Kidney (tissue), 13 donors: ENCODE measurements at regions not wholly inside any gene's neighbourhood (a gene's known extent, or its start where the extent isn't known, plus 50 kb on each side); places are given as distances from the start of the nearest gene placed in this dataset.

Experiments used
- DNase-seq, 5 donors: peaks; one replicate each; pipeline ENCODE4 v3.0.0-alpha.2; 2013 to 2020
- FAIRE-seq: peaks from 2 replicates; lab custom pipeline; 2012; peaks lifted over from hg19 to GRCh38; lab: Jason Lieb, UNC
- H3K27ac ChIP-seq, 2 donors: one replicate each; pipeline ENCODE4 v1.7.0; 2013; ENCODE audit warnings: low read depth in 2 of 2, low read length in 2 of 2, inconsistent platforms in 1 of 2
- H3K27me3 ChIP-seq: one replicate; pipeline ENCODE4 v1.7.1; 2013; ENCODE audit warnings: low read length, inconsistent platforms; ENCODE audit not compliant: control insufficient read depth, insufficient read depth
- H3K36me3 ChIP-seq, 3 donors: one replicate each; pipeline versions ENCODE4 v1.7.0 to v1.7.1; 2013; ENCODE audit warnings: low read length in 3 of 3, control low read depth in 1 of 3, inconsistent platforms in 1 of 3; ENCODE audit not compliant: insufficient read depth in 3 of 3, control insufficient read depth in 2 of 3
- H3K4me1 ChIP-seq, 3 donors: one replicate each; pipeline versions ENCODE4 v1.7.0 to v1.7.1; 2013; ENCODE audit warnings: low read length in 3 of 3, inconsistent platforms in 1 of 3, low read depth in 1 of 3; ENCODE audit not compliant: control insufficient read depth in 2 of 3, insufficient read depth in 2 of 3
- H3K4me3 ChIP-seq, 3 donors: one replicate each; pipeline versions ENCODE4 v1.7.0 to v1.8.1; 2013; ENCODE audit warnings: low read length in 3 of 3, control low read depth in 1 of 3, inconsistent platforms in 1 of 3
- H3K9ac ChIP-seq, 3 donors: one replicate each; pipeline versions ENCODE4 v1.7.0 to v1.7.1; 2013; ENCODE audit warnings: low read length in 3 of 3, control low read depth in 1 of 3, inconsistent platforms in 1 of 3
- H3K9me3 ChIP-seq, 3 donors: one replicate each; pipeline versions ENCODE4 v1.7.0 to v1.7.1; 2013; ENCODE audit warnings: low read length in 3 of 3, control low read depth in 1 of 3, inconsistent platforms in 1 of 3; ENCODE audit not compliant: control insufficient read depth in 2 of 3, insufficient read depth in 1 of 3
- intact Hi-C: fragments of 100-400 bp; cut with DNase I; formaldehyde crosslinking; loops from one replicate; pipeline ENCODE4 v1.11.1; 2022
- TF ChIP-seq, protein P1 (sequence below): IDR thresholded peaks from 3 replicates; pipeline ENCODE4 v1.5.1; 2012; ENCODE audit warnings: mild to moderate bottlenecking, moderate library complexity, borderline replicate concordance; ENCODE audit not compliant: insufficient read depth; ENCODE audit errors: extremely low read depth
- donor health status: control.
- donor health status: control.
- donor health status: control.
- donor health status: control.
- donor health status: control.
- donor health status: DM: yes; HTN: yes; CAD: no.
- donor health status: Normal renal cell carcinoma (clear cell type).

DNA sequence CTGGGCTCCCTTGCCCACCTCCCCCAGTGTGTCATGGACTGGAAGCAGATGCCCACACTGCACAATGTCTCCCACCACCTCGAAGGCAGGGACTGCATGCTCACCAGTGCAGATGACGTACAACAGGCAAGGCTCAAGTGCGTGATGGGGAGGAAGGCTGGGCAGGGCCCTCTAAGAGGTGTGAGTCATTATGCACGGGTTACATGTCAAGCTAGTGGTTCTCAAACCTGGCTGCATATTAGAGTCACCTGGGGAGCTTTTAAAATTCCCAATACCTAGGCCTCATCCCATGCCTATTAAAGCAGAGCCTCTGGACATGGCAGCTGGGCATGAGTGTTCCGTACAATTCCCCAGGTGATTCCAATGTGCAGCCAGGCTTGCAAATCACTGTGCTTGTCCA is 137.9 kb upstream of the NGF start:
- H3K9ac ChIP-seq = no peak overlapping the region

DNA sequence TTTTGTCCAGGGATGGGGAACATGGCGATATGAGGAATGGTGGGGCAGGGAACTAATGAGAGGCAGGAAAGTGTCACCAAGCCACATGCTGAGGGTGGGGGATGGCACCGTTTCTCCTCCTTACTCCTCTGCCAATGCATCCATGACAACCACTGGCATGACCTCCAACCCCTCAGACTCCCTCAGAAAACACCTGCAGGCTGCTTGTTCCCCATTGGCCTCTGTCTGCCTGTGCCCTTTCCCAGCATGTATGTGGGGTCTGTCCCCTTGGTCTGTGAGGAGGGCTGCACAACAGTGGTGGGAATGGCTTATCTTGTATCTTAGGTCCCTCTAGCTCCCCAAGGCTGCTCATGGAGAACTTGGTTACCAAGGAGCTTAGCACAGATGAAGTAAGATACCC is 137.2 kb upstream of the NGF start:
- intact Hi-C loops = no loop called here
- Histone ChIP-seq H3K27ac (no peak overlapping the region), H3K4me3 (no peak overlapping the region), H3K4me1 (peaks cover 0 to 1% (median 0%) of the 10 kb centered on the region in 3 donors), H3K36me3 (no peaks in the 10 kb centered on the region), H3K9me3 (no peaks in the 10 kb centered on the region), H3K9ac (no peak overlapping the region), H3K27me3 (no peaks in the 10 kb centered on the region)
- no peak for FAIRE-seq
- TF ChIP-seq, protein P1, sequence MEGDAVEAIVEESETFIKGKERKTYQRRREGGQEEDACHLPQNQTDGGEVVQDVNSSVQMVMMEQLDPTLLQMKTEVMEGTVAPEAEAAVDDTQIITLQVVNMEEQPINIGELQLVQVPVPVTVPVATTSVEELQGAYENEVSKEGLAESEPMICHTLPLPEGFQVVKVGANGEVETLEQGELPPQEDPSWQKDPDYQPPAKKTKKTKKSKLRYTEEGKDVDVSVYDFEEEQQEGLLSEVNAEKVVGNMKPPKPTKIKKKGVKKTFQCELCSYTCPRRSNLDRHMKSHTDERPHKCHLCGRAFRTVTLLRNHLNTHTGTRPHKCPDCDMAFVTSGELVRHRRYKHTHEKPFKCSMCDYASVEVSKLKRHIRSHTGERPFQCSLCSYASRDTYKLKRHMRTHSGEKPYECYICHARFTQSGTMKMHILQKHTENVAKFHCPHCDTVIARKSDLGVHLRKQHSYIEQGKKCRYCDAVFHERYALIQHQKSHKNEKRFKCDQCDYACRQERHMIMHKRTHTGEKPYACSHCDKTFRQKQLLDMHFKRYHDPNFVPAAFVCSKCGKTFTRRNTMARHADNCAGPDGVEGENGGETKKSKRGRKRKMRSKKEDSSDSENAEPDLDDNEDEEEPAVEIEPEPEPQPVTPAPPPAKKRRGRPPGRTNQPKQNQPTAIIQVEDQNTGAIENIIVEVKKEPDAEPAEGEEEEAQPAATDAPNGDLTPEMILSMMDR = no peak
- peak in 1 of 5 donors; percentile 3 for DNase-seq

More for the DNA sequence above, 137.9 kb upstream of the NGF start:
- DNase-seq (peak in 1 of 5 donors; percentile 8), FAIRE-seq (no peak)
- Histone ChIP-seq H3K27ac (no peak overlapping the region), H3K27me3 (no peaks in the 10 kb centered on the region), H3K36me3 (no peaks in the 10 kb centered on the region), H3K4me3 (no peak overlapping the region), H3K4me1 (no peaks in the 10 kb centered on the region), H3K9me3 (no peaks in the 10 kb centered on the region)
- TF ChIP-seq, protein P1 = no peak
- intact Hi-C loops = no loop called here

DNA sequence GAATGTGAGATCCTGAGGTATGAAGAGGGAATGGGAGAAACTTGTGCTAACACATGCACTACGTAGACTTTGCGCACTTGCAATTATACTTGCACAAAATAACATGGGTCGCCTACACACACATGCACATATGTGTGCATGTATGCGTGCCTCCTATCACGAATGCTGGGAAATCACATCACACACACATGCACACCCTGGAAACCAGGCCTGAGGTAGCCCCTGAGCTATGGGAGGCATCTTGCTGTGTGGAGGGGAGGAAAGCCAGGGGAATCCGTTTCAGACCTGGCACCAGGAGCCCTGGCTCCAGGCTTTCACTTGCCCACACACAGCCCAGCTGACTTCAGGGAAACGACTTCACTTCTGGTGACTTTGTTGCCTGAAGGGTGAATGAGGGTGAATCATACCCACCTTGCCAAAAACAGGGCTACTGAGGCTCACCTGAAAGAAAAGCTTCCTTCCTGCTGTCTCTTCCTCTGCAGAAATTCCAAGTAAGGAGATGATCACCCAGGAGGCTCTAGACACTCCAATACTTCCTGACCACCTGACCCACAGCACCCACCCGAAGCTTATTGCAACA is 136.0 kb upstream of the NGF start:
- Histone ChIP-seq H3K4me1 (peaks cover 0 to 3% (median 2%) of the 10 kb centered on the region in 3 donors), H3K4me3 (no peak overlapping the region), H3K36me3 (no peaks in the 10 kb centered on the region), H3K9ac (no peak overlapping the region), H3K27me3 (no peaks in the 10 kb centered on the region), H3K9me3 (no peaks in the 10 kb centered on the region), H3K27ac (no peak overlapping the region)
- TF ChIP-seq, protein P1 = no peak
- DNase-seq (peak in 1 of 5 donors; percentile 1), FAIRE-seq (no peak)
- intact Hi-C loops = no loop called here
